NCI-H524 treated with DMSO at 0.1 percent for 48 hours (cell line): ENCODE measurements at regions not wholly inside any gene's neighbourhood (a gene's known extent, or its start where the extent isn't known, plus 50 kb on each side); places are given as distances from the start of the nearest gene placed in this dataset.

Experiments
- DNase-seq: peaks from one replicate; lab custom pipeline; 2025; lab: John Stamatoyannopoulos, UW

GRCh38 chr7:86972072-86972471 lies 87.4 kb downstream of the ELAPOR2 start:
- no peak for DNase-seq

DNA sequence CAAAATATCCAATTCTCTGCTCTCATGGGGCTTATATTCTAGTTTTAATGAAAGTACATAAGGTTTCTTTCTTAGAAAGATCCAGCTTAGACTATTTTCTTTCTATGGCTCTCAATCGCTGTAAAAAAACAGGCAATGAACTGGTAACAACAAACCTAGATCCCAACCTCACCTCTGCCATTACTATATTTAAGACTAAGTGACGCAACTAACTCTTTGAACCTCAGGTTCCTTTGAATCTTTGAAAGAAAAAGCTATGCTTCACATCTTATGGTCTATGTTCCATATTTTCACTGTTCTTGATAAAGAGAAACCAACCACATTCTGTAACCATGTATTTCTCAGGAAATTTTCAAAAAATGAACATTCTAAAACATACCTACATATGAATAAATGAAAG lies 88.5 kb downstream of the ELAPOR2 start:
- no peak for DNase-seq

GRCh38 chr7:86970547-86970946 lies 88.9 kb downstream of the ELAPOR2 start:
- no peak for DNase-seq

DNA sequence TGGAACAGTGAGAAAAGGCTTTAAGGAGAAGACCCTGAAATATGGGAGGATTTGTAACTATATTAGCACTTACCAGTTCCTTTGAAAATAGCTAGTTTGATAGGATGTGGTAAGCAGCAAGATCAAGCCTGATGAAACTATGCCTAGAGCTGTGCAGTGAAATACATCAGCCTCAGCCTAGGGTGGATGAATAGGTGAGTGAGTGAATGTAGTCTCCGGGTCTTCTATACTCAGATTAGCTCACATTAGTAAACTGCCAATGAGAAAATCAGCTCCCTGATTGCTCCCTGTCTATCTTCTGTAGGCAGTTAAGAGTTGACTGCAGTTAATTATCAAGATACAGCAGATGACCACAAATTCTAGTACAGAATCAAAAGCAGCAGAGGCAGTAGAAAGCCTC lies 89.6 kb downstream of the ELAPOR2 start:
- no peak for DNase-seq

GRCh38 chr7:86968618-86969017 lies 90.8 kb downstream of the ELAPOR2 start:
- DNase-seq: no peak

DNA sequence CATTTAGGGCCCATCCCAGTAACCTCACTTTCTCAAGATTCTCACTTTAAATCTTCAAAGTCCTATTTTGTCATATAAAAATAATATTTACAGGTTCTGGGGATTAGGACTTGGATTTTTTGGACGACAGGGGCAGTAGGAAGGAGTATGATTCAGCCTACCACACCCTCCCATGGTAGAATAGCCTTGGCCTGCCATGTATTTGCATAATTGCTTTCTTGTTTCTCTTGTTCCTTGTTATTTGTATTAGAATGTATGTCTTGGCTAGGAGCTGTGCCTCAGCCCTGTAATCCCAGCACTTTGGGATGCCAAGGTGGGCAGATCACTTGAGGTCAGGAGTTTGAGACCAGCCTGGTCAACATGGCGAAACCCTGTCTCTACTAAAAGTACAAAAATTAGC lies 92.5 kb downstream of the ELAPOR2 start:
- no peak for DNase-seq

- no peak for DNase-seq
These were observed 93.7 kb downstream of the ELAPOR2 start for GRCh38 chr7:86965727-86966120.

DNA sequence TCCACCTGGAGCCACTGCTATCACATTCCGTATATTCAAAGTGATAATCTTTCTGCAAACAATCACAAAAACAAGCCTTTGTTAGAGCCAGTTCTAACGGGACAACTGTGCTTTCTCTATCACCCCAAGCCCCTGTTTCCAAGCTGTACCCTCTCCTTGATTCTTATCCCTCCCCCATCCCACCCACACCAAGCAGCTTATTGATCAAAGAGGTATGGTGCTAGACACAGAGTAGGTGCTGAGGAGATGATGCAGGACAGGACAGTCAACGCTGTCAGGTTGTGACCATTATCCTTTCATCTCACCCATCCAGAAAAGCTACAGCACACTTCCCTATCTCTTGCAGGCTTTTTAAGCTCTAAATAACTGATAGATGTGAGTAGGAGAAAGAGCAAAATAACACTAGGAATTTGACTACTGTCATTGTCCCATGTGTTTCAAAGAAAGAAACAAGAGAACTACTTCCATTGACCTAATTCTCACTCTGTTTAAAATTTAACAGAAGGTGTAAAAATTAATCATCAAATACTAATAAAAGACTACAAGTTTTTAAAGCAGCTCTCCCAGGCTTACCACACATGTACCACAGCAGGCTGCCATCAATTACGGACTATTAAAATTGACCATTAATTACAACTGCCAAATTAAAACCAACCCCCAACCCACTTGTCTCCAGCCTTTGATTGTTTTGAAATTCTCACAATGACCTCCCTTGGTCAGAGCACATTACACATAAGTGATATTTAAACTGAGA lies 94.3 kb downstream of the ELAPOR2 start:
- no peak for DNase-seq

DNA sequence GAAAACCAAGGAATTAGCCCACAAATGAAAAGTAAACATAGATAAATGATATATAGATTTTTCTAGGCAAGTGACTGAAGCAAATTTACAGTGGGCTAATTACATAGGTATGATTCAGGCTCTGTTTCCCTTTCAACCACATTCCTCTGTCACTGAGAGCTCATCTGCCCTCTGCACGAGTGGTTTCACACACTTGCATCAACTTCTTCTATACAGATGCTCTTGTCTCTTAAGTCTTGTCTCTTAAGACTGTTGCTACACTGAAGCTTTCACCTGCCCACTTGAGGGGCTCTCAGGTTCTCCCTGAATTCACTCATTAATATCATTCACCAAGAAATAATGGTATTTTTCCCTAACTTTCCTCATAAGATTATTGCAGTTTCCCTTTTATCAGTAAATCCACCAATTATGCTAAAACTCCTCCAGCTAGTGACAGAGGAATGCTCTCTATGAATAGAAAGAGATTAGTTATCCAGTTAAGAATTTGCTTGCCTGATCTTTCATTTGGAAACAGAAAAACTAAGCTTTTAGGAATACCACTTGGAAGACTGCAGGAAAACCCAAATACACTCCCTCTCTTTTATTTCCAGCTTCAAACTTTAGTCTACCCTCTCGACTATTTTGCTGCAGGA lies 95.7 kb downstream of the ELAPOR2 start:
- DNase-seq: no peak

DNA sequence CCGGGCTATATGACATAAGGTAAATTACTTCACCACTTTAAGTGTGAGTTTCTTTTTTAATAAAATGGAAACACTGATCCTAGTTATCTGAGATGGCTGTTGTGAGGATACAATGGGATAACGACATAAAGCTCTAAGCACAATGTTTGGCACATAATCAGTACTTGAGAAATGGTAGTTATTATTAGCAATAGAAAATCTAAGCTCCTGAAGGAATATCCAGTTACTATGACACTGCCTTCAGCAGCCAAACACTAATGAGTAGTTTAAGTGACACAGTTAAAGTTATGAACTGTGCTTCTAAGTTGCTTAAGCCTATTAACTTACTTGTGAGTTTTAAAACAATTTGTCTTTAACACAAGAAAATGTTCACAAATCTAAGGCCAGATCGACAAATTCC lies 96.8 kb downstream of the ELAPOR2 start:
- DNase-seq: no peak

DNA sequence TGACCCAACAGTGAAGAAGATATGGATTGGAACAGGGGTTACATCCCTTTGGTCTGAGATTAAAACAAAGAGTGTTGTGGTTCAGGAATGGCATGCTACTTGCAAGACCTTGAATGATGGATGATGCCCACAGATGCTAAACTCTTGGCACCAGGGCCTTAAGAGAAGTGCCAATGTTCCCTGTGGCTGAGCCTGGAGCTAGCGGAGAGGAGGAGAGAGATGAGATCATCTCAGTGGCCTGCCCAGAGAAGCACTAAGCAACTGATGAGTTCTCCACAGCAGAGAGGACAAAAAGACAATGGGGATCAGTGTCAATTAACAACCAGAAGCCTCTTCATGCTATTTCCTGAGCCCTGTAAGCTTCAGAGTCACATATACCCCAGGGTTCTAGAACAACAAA lies 97.8 kb downstream of the ELAPOR2 start:
- DNase-seq: no peak

DNA sequence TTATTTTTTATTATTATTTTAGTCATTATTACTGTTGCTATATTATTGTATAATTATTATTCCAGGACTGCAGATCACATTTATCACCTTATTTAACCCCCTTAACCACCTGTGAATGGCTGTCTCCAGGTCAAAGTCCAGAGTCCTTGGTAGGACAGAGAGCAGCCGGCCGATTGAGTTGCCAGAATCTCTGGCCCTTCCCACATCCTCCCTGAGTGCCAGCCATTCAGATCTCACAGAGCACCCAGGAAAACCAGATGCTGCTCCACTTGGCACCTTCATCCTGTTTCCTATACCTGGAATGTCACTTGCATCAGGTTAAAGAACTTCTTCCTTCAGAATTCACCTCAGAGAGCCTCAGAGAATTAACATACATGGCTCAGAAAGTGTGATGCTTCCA lies 101.1 kb downstream of the ELAPOR2 start:
- DNase-seq: no peak

- DNase-seq: no peak
These were observed 102.9 kb downstream of the ELAPOR2 start for GRCh38 chr7:86956567-86956966.

GRCh38 chr7:86955895-86956503 lies 103.5 kb downstream of the ELAPOR2 start:
- no peak for DNase-seq

DNA sequence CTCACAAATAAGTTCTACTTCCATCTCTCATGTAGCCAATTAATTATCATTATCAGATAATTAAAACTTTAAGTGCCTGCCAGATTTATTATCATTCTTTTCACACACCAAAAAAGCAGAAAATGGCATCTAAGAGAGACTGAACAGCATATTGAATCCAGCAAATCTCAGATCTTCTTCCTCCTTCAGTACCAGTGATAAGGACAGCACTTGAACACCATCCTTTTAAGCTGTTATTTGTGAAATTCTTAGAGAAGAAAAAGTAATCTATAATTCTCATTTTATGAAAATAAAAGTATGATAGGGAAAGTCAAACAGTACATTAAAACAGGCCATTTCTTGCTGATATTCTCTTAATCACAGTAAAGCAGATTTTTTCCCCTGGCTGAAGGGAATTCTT lies 104.5 kb downstream of the ELAPOR2 start:
- DNase-seq: no peak

DNA sequence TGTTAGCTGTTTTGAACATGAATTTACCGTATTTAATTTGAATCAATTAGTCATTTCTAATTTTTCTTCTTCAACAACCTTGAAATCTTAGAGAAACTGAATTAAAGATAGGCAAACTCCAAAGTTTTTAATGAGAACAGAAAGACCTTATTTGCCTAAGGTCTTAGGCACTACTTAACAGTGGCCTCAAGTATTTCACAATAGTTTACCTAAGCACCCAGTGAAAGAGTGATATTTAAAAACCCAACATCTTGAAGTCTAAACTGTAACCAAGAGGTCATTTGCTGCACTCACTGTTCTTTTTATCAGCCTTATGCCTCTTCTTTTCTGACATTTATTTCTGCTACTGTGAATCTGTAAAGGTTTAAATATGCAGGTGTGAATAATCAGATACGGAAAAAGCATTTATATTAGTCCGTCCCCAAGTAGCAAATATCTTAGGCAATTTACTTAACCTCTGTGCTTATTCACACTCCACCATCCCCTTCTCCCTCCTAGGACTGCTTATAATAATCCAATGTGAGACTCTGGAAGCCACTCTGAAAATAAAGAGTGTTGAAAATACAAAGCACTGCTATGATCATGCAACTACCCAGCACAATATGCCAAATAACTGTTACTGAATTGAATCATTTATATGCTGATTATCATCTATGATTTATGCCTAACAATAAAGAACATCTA lies 105.7 kb downstream of the ELAPOR2 start:
- DNase-seq: no peak

GRCh38 chr7:86953219-86953618 lies 106.2 kb downstream of the ELAPOR2 start:
- no peak for DNase-seq

DNA sequence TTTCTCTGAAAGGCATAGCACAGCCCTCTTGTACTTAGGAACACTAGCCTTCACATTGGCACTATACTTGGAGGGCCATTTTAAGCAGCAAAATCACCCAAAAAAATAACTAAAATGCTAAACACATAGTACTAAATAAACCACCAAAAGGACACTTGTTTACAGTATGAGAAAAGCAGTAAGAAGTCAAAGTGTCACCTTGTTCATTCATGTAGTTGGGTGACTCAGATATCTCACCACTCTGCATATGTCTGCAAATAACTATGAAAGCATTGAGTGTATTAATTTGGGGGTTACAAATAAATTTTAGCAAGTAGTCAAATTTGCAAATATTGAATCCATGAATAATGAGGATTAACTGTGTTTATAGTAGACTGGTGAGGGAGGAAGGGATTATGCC lies 107.6 kb downstream of the ELAPOR2 start:
- DNase-seq: no peak

DNA sequence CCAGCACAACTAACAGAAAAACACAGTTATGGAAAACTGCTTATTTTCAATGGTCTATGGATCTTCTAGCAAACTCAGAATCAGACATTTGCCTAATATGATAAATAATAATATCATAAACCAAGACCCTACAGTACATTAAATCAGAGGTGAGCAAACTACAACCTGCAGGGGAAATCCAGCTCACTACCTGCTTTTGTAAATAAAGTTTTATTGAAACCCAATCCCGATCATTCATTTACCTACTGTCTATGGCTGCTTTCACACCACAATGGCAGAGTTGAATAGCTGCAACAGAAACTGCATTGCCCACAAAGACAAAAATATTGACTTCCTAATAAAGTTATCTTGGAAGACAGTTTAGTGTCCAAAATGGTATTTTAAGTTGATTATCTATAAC lies 108.5 kb downstream of the ELAPOR2 start:
- DNase-seq: no peak

- no peak for DNase-seq
These were observed 109.1 kb downstream of the ELAPOR2 start for GRCh38 chr7:86950360-86950759.

DNA sequence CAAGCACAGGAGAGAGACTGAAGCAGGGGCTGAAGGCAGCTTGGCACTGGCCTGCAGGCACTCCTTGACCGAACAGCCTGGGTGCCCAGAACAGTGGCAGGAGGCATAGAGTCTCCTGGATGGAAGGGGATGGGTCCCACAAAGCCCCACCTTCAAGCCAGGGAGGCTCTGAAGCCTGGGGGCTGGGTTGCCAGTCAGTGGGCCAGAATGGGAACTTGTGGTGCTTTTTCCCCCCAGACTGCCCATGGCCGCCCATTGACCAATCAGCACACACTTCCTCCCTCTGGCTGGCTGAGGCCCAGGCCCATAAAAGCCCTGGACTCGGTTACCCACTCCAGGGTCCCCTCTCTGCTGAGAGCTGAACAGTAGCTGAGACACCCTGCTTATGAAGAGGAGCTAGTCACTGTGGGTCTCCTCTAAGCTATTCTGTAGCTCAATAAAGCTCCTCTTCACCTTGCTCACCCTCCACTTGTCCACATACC lies 109.6 kb downstream of the ELAPOR2 start:
- DNase-seq: no peak

DNA sequence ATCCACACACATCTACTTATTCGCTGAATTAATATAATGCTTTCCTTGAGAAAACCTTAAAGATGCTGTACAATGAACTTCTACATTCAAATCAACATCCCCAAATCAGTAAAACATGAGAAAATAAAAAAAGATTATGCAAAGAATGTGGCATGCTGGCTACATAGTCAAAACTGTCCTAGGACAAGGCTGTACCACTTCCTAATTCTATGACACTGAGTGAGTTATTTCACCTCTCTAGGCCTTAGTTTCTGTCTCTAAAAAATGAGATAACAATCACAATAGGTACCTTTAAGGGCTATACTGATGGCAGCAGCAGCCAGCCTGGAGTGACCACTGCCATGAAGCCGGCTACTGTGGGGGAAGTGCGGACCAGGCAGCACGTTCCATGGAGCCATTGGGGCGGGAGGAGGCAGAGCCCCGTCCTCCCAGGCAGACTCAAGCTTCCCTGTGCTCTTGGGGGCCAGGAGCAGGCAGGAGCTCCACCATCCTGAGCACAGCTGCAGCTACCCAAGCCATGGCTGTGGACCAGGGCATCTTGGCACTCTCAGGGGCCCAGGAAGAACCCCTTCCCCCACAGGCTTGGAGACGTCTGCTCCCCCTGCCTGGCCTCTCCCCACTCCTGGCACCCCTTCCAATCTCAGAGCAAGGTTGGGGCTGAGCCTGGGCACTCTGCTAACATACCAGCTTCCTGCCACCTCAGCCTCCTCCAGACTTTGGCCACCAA lies 110.2 kb downstream of the ELAPOR2 start:
- DNase-seq: no peak
